ENCODE measurements at regions not wholly inside any gene's neighbourhood (a gene's known extent, or its start where the extent isn't known, plus 50 kb on each side); places are given as distances from the start of the nearest gene placed in this dataset.

DNA sequence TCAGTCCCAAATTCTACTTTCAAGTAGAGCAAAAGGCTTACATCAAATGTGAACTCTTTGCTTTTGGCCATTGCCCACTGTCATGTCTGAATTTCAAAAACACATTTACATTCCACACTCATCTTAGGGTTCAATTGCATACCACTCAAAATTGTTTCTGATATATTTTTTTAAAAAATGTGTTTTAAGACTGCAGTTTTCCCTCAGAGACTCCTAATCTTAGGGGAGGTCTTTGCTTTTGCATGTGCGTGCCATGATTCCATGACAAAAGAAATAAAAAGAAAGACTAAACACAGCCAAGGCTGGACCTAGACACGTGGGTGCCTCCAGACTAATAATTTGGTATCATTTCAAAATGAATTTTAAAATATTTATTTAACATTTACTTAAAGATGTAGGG, 396.8 kb upstream of the RASGRP1 start:
- H3K36me3 Mint-ChIP-seq = no peaks in the 10 kb centered on the region
- H3K27ac Mint-ChIP-seq = no peak overlapping the region
- TF ChIP-seq, protein P1, sequence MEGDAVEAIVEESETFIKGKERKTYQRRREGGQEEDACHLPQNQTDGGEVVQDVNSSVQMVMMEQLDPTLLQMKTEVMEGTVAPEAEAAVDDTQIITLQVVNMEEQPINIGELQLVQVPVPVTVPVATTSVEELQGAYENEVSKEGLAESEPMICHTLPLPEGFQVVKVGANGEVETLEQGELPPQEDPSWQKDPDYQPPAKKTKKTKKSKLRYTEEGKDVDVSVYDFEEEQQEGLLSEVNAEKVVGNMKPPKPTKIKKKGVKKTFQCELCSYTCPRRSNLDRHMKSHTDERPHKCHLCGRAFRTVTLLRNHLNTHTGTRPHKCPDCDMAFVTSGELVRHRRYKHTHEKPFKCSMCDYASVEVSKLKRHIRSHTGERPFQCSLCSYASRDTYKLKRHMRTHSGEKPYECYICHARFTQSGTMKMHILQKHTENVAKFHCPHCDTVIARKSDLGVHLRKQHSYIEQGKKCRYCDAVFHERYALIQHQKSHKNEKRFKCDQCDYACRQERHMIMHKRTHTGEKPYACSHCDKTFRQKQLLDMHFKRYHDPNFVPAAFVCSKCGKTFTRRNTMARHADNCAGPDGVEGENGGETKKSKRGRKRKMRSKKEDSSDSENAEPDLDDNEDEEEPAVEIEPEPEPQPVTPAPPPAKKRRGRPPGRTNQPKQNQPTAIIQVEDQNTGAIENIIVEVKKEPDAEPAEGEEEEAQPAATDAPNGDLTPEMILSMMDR (conservative IDR thresholded peaks at IDR 0.05) = no peak
- H3K4me1 Mint-ChIP-seq (ENCODE audit: unreplicated experiment) = no peaks in the 10 kb centered on the region
- no peak for DNase-seq (ENCODE audit: extremely low spot score, unreplicated experiment)
- H3K9me3 Mint-ChIP-seq = no peaks in the 10 kb centered on the region
- H3K4me3 Mint-ChIP-seq = no peak overlapping the region
- no peaks in the 10 kb centered on the region for H3K27me3 Mint-ChIP-seq

DNA sequence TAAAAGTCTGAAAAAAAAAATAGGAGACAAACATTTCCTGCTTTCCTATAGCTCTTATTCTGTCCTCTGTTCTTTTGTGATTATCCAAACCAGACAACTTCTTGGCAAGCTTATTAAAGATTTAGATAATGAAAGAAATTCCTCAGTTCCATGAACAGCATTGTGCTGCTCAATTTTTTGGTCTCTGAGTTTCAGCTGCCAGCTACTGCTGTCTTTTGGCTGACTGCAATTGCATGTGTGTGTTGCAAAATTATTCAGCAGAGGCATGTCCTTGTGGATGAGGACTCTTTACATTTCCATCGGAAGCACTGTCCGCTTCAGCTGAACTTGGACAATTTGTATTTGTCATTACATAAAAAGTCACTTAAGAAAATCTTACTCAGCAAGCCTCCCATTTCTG, 397.3 kb upstream of the RASGRP1 start:
- H3K27ac Mint-ChIP-seq = no peak overlapping the region
- TF ChIP-seq, protein P1 (conservative IDR thresholded peaks at IDR 0.05) = no peak
- H3K9me3 Mint-ChIP-seq = no peaks in the 10 kb centered on the region
- H3K4me1 Mint-ChIP-seq (ENCODE audit: unreplicated experiment) = no peaks in the 10 kb centered on the region
- no peak overlapping the region for H3K4me3 Mint-ChIP-seq
- H3K27me3 Mint-ChIP-seq = no peaks in the 10 kb centered on the region
- no peak for DNase-seq (ENCODE audit: extremely low spot score, unreplicated experiment)
- no peaks in the 10 kb centered on the region for H3K36me3 Mint-ChIP-seq

DNA sequence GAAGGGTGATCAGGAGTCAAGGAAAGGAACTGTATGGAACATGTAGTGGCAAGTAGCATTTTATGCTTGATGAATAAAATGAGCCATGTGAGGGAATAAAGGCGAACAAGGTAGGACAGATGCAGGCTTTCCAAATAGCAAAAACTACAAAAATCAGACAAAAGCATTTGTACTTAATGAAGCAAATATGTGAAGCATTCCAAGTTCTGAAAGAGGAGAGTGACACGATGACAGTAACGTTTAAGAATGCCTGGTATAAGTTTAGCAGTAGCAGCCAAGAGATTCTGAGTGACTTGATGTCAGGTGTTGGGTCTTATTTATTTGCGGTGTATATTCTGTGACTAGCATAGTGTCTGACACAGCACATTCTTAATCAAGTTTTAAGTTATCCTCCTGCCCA, 408.2 kb upstream of the RASGRP1 start:
- no peaks in the 10 kb centered on the region for H3K36me3 Mint-ChIP-seq
- no peaks in the 10 kb centered on the region for H3K4me1 Mint-ChIP-seq (ENCODE audit: unreplicated experiment)
- no peaks in the 10 kb centered on the region for H3K27me3 Mint-ChIP-seq
- no peak for DNase-seq (ENCODE audit: extremely low spot score, unreplicated experiment)
- no peak overlapping the region for H3K27ac Mint-ChIP-seq
- TF ChIP-seq, protein P1 (conservative IDR thresholded peaks at IDR 0.05) = no peak
- no peak overlapping the region for H3K4me3 Mint-ChIP-seq
- peaks cover 7% of the 10 kb centered on the region for H3K9me3 Mint-ChIP-seq

GRCh38 chr15:38975282-38975990, 410.8 kb upstream of the RASGRP1 start:
- H3K27me3 Mint-ChIP-seq = no peaks in the 10 kb centered on the region
- DNase-seq (ENCODE audit: extremely low spot score, unreplicated experiment) = no peak
- H3K4me3 Mint-ChIP-seq = no peak overlapping the region
- no peaks in the 10 kb centered on the region for H3K36me3 Mint-ChIP-seq
- TF ChIP-seq, protein P1 (conservative IDR thresholded peaks at IDR 0.05) = no peak
- H3K4me1 Mint-ChIP-seq (ENCODE audit: unreplicated experiment) = no peaks in the 10 kb centered on the region
- H3K9me3 Mint-ChIP-seq = peaks cover 12% of the 10 kb centered on the region
- no peak overlapping the region for H3K27ac Mint-ChIP-seq

DNA sequence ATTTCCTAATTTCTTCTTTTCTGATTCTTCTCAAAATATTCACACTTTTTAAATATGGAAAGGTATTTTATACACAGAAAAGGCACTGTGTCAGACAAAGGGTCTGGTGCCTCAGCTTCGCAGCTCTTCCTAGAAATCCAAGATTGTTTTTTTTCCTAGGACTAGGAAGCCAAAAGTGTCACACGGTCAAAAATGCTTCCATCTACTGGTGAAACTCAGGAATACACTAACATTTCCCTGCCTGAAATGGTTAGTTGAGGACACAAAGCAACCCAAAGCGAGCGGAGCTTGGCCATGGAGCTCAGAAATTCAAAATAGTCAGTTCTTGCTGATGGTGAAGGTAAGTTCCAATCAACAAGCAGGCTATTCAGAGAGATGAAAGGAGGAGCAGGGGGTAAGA, 426.5 kb upstream of the RASGRP1 start:
- DNase-seq (ENCODE audit: extremely low spot score, unreplicated experiment) = no peak
- no peak overlapping the region for H3K4me3 Mint-ChIP-seq
- H3K27me3 Mint-ChIP-seq = peaks cover 4% of the 10 kb centered on the region
- peaks cover 4% of the 10 kb centered on the region for H3K4me1 Mint-ChIP-seq (ENCODE audit: unreplicated experiment)
- no peaks in the 10 kb centered on the region for H3K36me3 Mint-ChIP-seq
- TF ChIP-seq, protein P1 (conservative IDR thresholded peaks at IDR 0.05) = peak; percentile 67
- no peak overlapping the region for H3K27ac Mint-ChIP-seq
- H3K9me3 Mint-ChIP-seq = no peaks in the 10 kb centered on the region
